HCT116 (cell line): ENCODE measurements at regions not wholly inside any gene's neighbourhood (a gene's known extent, or its start where the extent isn't known, plus 50 kb on each side); places are given as distances from the start of the nearest gene placed in this dataset.

Source experiments
- EZH2 ChIP-seq: fragments of 200-600 bp; sonication (generic); IDR thresholded peaks from 2 replicates; pipeline ENCODE4 v1.6.1; 2017; ENCODE audit warnings: antibody characterized with exemption, mixed run types
- MAX ChIP-seq: IDR thresholded peaks from 2 replicates; pipeline ENCODE4 v1.6.1; 2012
- SP1 ChIP-seq: IDR thresholded peaks from 2 replicates; pipeline ENCODE4 v1.6.1; 2012; ENCODE audit warnings: low read depth
- ZFX ChIP-seq: fragments of 450-650 bp; IDR thresholded peaks from 2 replicates; pipeline ENCODE4 v1.6.1; 2017
- TF ChIP-seq, protein P1 (sequence below): IDR thresholded peaks from 2 replicates; pipeline ENCODE4 v1.6.1; 2012
- TF ChIP-seq, protein P2 (sequence below), 3 experiments: fragments of 200-600 bp in 1 of 3; sonication (generic) in 1 of 3; IDR thresholded peaks in 2 of 3; conservative IDR thresholded peaks in 1 of 3; 2 replicates each; pipeline ENCODE4 v1.5.1; 2012 to 2017; ENCODE audit warnings: low read depth in 2 of 3, low read length in 2 of 3, antibody characterized with exemption in 1 of 3, borderline replicate concordance in 1 of 3, control low read depth in 1 of 3, mild to moderate bottlenecking in 1 of 3, mixed read lengths in 1 of 3, mixed run types in 1 of 3, moderate library complexity in 1 of 3; ENCODE audit not compliant: insufficient read depth in 1 of 3

- TF ChIP-seq MAX: no peak
- TF ChIP-seq, protein P1, sequence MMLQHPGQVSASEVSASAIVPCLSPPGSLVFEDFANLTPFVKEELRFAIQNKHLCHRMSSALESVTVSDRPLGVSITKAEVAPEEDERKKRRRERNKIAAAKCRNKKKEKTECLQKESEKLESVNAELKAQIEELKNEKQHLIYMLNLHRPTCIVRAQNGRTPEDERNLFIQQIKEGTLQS: no peak
- no peak for TF ChIP-seq ZFX
- TF ChIP-seq EZH2: no peak
- TF ChIP-seq, protein P2, sequence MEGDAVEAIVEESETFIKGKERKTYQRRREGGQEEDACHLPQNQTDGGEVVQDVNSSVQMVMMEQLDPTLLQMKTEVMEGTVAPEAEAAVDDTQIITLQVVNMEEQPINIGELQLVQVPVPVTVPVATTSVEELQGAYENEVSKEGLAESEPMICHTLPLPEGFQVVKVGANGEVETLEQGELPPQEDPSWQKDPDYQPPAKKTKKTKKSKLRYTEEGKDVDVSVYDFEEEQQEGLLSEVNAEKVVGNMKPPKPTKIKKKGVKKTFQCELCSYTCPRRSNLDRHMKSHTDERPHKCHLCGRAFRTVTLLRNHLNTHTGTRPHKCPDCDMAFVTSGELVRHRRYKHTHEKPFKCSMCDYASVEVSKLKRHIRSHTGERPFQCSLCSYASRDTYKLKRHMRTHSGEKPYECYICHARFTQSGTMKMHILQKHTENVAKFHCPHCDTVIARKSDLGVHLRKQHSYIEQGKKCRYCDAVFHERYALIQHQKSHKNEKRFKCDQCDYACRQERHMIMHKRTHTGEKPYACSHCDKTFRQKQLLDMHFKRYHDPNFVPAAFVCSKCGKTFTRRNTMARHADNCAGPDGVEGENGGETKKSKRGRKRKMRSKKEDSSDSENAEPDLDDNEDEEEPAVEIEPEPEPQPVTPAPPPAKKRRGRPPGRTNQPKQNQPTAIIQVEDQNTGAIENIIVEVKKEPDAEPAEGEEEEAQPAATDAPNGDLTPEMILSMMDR (IDR thresholded peaks at IDR 0.05 in 2 of 3, conservative IDR thresholded peaks at IDR 0.05 in 1 of 3; ENCODE audit: borderline replicate concordance in 1 of 3, insufficient read depth in 1 of 3, low read depth in 2 of 3, low read length in 2 of 3): no peak
- TF ChIP-seq SP1: no peak
These were observed 472.4 kb downstream of the TFEC start for GRCh38 chr7:115558161-115558560.
